SK-N-SH (cell line): ENCODE measurements at regions not wholly inside any gene's neighbourhood (a gene's known extent, or its start where the extent isn't known, plus 50 kb on each side); places are given as distances from the start of the nearest gene placed in this dataset.

Experiments
- CTCF ChIA-PET: fragments of 300-600, 350-600 bp; formaldehyde crosslinking; extraction: SDS; loops from one replicate; lab custom pipeline; 2021; lab: Yijun Ruan, JAX
- POLR2A ChIA-PET: fragments of 350-600 bp; sonication (Branson Sonifier 250); formaldehyde crosslinking; extraction: SDS; loops from one replicate; lab custom pipeline; 2020; ENCODE audit warnings: antibody characterized with exemption, inconsistent platforms; lab: Yijun Ruan, JAX
- DNase-seq: peaks from one replicate; pipeline ENCODE4 v3.0.0; 2012
- H2AFZ ChIP-seq: fragments of 200-600 bp; sonication (generic); 2 replicates; pipeline ENCODE4 v1.8.1; 2016; ENCODE audit warnings: antibody characterized with exemption, mild to moderate bottlenecking, low read depth
- H3F3A ChIP-seq: fragments of 200-600 bp; sonication (generic); replicated peaks from 2 replicates; pipeline ENCODE3; 2016; ENCODE audit warnings: antibody characterized with exemption, mild to moderate bottlenecking; ENCODE audit not compliant: insufficient read depth
- H3K27ac ChIP-seq, 2 experiments: fragments of 200-500 bp in 1 of 2; fragments of 200-600 bp in 1 of 2; sonication (Bioruptor generic) in 1 of 2; sonication (generic), shearing (Covaris generic) in 1 of 2; 2 replicates each; pipeline versions ENCODE4 v1.5.1 to v1.6.1; 2014 to 2016; ENCODE audit warnings: low read depth in 2 of 2, inconsistent platforms in 1 of 2, low read length in 1 of 2, mild to moderate bottlenecking in 1 of 2, mixed read lengths in 1 of 2
- H3K27me3 ChIP-seq: fragments of 200-600 bp; sonication (generic), shearing (Covaris generic); 2 replicates; pipeline ENCODE4 v1.6.1; 2016; ENCODE audit warnings: mixed run types; ENCODE audit not compliant: insufficient read depth
- H3K36me3 ChIP-seq, 2 experiments: fragments of 200-500 bp in 1 of 2; fragments of 200-600 bp in 1 of 2; sonication (Bioruptor generic) in 1 of 2; sonication (generic) in 1 of 2; replicated peaks in 1 of 2; 2 replicates each; pipeline versions ENCODE3 to v1.5.1; 2014 to 2016; ENCODE audit warnings: low read length in 1 of 2, mild to moderate bottlenecking in 1 of 2; ENCODE audit not compliant: insufficient read depth in 2 of 2, control insufficient read depth in 1 of 2
- H3K4me1 ChIP-seq, 2 experiments: fragments of 200-500 bp in 1 of 2; fragments of 200-600 bp in 1 of 2; sonication (Bioruptor generic) in 1 of 2; sonication (generic), shearing (Covaris generic) in 1 of 2; 2 replicates each; pipeline versions ENCODE4 v1.5.1 to v1.6.1; 2014 to 2016; ENCODE audit warnings: low read depth in 1 of 2, low read length in 1 of 2, mixed run types in 1 of 2; ENCODE audit not compliant: insufficient read depth in 2 of 2, control insufficient read depth in 1 of 2
- H3K4me2 ChIP-seq: fragments of 200-600 bp; sonication (generic), shearing (Covaris generic); 2 replicates; pipeline ENCODE4 v1.6.1; 2017; ENCODE audit warnings: mixed run types
- H3K4me3 ChIP-seq, 2 experiments: fragments of 200-500 bp in 1 of 2; fragments of 200-600 bp in 1 of 2; sonication (Bioruptor generic) in 1 of 2; sonication (generic), shearing (Covaris generic) in 1 of 2; 2 replicates each; pipeline versions ENCODE4 v1.5.1 to v1.8.1; 2014 to 2016; ENCODE audit warnings: low read depth in 2 of 2, inconsistent platforms in 1 of 2, low read length in 1 of 2, mild to moderate bottlenecking in 1 of 2, mixed read lengths in 1 of 2, moderate library complexity in 1 of 2
- H3K79me2 ChIP-seq: fragments of 200-600 bp; sonication (generic); 2 replicates; pipeline ENCODE4 v1.8.1; 2017; ENCODE audit warnings: mild to moderate bottlenecking; ENCODE audit not compliant: insufficient read depth
- H3K9ac ChIP-seq: fragments of 200-600 bp; sonication (generic); 2 replicates; pipeline ENCODE4 v1.6.1; 2017; ENCODE audit warnings: mixed run types
- H3K9me2 ChIP-seq: fragments of 200-600 bp; sonication (generic); 2 replicates; pipeline ENCODE4 v1.6.1; 2017; ENCODE audit warnings: mixed run types
- H3K9me3 ChIP-seq: fragments of 200-600 bp; sonication (generic); 2 replicates; pipeline ENCODE4 v1.6.1; 2017; ENCODE audit warnings: mixed run types, mild to moderate bottlenecking, moderate library complexity
- H4K20me1 ChIP-seq: fragments of 200-600 bp; sonication (generic); 2 replicates; pipeline ENCODE4 v1.6.1; 2017; ENCODE audit warnings: mild to moderate bottlenecking, mixed run types; ENCODE audit not compliant: insufficient read depth
- CHD2 ChIP-seq: fragments of 150-350 bp; IDR thresholded peaks from 2 replicates; pipeline ENCODE4 v1.6.1; 2018; ENCODE audit warnings: low read length; ENCODE audit not compliant: partially characterized antibody
- EZH2phosphoT487 ChIP-seq: fragments of 200-600 bp; sonication (generic); IDR thresholded peaks from 2 replicates; pipeline ENCODE4 v1.6.1; 2017; ENCODE audit warnings: low read depth, mixed run types, mild to moderate bottlenecking, antibody characterized with exemption, moderate library complexity, borderline replicate concordance
- FOXJ3 ChIP-seq: sonication (generic); formaldehyde crosslinking; IDR thresholded peaks from 2 replicates; pipeline ENCODE4 v1.5.1; 2020; ENCODE audit warnings: mild to moderate bottlenecking, missing genetic modification reagents
- JUND ChIP-seq: IDR thresholded peaks from 2 replicates; pipeline ENCODE4 v1.4.0; 2012
- MXI1 ChIP-seq: IDR thresholded peaks from 2 replicates; pipeline ENCODE4 v1.6.1; 2012; ENCODE audit warnings: mild to moderate bottlenecking, low read depth, low read length, improper control_type of control experiment
- POLR2AphosphoS5 ChIP-seq: IDR thresholded peaks from 2 replicates; pipeline ENCODE4 v1.6.1; 2012; ENCODE audit warnings: low read depth, low read length
- RAD21 ChIP-seq: IDR thresholded peaks from 2 replicates; pipeline ENCODE4 v1.6.1; 2012; ENCODE audit warnings: mild to moderate bottlenecking, low read length
- RCOR1 ChIP-seq: fragments of 150-350 bp; IDR thresholded peaks from 2 replicates; pipeline ENCODE4 v1.6.1; 2017; ENCODE audit warnings: antibody characterized with exemption, low read length
- RFX5 ChIP-seq: IDR thresholded peaks from 2 replicates; pipeline ENCODE4 v1.6.1; 2012; ENCODE audit warnings: mild to moderate bottlenecking, improper control_type of control experiment, low read length
- RXRA ChIP-seq: IDR thresholded peaks from 2 replicates; pipeline ENCODE4 v1.4.0; 2012; ENCODE audit warnings: low read depth, mild to moderate bottlenecking, borderline replicate concordance
- SMC3 ChIP-seq: IDR thresholded peaks from 2 replicates; pipeline ENCODE4 v1.6.1; 2012; ENCODE audit warnings: low read depth, low read length, improper control_type of control experiment
- TCF12 ChIP-seq: IDR thresholded peaks from 2 replicates; pipeline ENCODE4 v1.4.0; 2012
- TEAD4 ChIP-seq: IDR thresholded peaks from 2 replicates; pipeline ENCODE4 v1.4.0; 2012; ENCODE audit warnings: mild to moderate bottlenecking, borderline replicate concordance; ENCODE audit not compliant: insufficient read depth
- YY1 ChIP-seq: IDR thresholded peaks from 2 replicates; pipeline ENCODE4 v1.4.0; 2012; ENCODE audit warnings: low read depth, mild to moderate bottlenecking
- WGBS: methylation state at CpG from one replicate; pipeline ENCODE4 v1.1.6; 2017; ENCODE audit warnings: low lambda C conversion rate; 5-methylcytosine and 5-hydroxymethylcytosine counted together
- TF ChIP-seq, protein P1 (sequence below): fragments of 200-600 bp; sonication (generic); IDR thresholded peaks from 2 replicates; pipeline ENCODE4 v1.6.1; 2017; ENCODE audit warnings: antibody characterized with exemption, mild to moderate bottlenecking, moderate library complexity

DNA sequence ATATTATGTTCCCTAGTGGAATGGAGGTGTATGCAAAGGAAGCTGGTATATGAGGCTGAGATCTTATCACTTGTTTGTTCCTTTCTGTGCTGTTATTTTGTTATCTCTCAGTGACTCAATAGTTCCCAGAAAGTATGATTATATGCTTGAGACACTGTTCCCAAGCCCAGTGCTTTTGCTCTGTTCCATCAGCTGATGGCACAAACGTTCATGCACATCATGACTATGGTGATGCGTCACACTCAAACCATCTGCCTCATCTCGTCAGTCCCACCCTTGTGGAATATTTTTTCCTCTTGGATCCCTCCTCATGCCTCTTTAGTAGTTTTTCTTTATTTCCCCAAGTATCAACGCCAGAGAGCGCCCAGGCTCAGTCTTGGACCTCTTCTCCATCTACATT is 786.9 kb downstream of the AACS start:
- H3K4me1 ChIP-seq, result no peaks in the 10 kb centered on the region
- no peak overlapping the region for H3K9ac ChIP-seq
- DNase-seq, result no peak
- H3K4me3 ChIP-seq, result no peak overlapping the region
- H3K79me2 ChIP-seq, result no peaks in the 10 kb centered on the region
- POLR2A ChIA-PET, result no interaction called here
- no peak overlapping the region for H3K27ac ChIP-seq
- H3F3A ChIP-seq, result no peaks in the 10 kb centered on the region
- H4K20me1 ChIP-seq, result no peaks in the 10 kb centered on the region
- no peaks in the 10 kb centered on the region for H3K27me3 ChIP-seq
- CTCF ChIA-PET, result interaction anchor here (1.4 kb wide), 1 partner anchor 14 kb away, joined by 3 read pairs; no protein-coding TSS in a partner anchor
- no peak overlapping the region for H2AFZ ChIP-seq
- TF ChIP-seq TEAD4 (no peak), POLR2AphosphoS5 (no peak), RFX5 (no peak), CHD2 (no peak), SMC3 (no peak), YY1 (no peak), TCF12 (no peak), RCOR1 (no peak), JUND (no peak), RXRA (no peak), MXI1 (no peak), EZH2phosphoT487 (no peak), RAD21 (no peak)
- TF ChIP-seq, protein P1, sequence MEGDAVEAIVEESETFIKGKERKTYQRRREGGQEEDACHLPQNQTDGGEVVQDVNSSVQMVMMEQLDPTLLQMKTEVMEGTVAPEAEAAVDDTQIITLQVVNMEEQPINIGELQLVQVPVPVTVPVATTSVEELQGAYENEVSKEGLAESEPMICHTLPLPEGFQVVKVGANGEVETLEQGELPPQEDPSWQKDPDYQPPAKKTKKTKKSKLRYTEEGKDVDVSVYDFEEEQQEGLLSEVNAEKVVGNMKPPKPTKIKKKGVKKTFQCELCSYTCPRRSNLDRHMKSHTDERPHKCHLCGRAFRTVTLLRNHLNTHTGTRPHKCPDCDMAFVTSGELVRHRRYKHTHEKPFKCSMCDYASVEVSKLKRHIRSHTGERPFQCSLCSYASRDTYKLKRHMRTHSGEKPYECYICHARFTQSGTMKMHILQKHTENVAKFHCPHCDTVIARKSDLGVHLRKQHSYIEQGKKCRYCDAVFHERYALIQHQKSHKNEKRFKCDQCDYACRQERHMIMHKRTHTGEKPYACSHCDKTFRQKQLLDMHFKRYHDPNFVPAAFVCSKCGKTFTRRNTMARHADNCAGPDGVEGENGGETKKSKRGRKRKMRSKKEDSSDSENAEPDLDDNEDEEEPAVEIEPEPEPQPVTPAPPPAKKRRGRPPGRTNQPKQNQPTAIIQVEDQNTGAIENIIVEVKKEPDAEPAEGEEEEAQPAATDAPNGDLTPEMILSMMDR, result no peak
- no peaks in the 10 kb centered on the region; the same call in 1 of the 2 replicates for H3K9me3 ChIP-seq
- H3K9me2 ChIP-seq, result no peaks in the 10 kb centered on the region
- 16% methylated on average over 5 of the region's 5 CpGs for WGBS
- H3K36me3 ChIP-seq, result no peaks in the 10 kb centered on the region
- H3K4me2 ChIP-seq, result no peak overlapping the region

DNA sequence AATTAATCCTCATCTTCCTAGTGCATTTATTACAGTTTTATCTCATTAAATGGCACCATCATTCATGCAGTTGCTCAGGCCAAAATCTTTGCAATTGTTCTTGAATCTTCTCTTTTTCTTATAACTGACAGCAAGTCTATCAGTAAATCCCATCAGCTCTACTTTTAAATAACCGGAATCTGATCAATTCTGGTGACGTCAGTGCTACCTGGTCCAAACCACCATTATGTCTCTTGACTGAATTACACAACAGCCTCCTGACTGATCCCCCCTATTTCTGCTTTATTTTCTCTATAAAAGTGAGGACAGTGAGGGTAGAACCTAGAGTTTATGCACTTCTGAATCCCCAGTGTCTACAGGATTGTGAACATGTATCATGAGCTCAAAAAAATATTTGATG is 787.4 kb downstream of the AACS start:
- CTCF ChIA-PET, result interaction anchor here (1.4 kb wide), 1 partner anchor 14 kb away, joined by 3 read pairs; no protein-coding TSS in a partner anchor
- Histone ChIP-seq H3K4me3 (no peak overlapping the region), H2AFZ (no peak overlapping the region), H3K79me2 (no peaks in the 10 kb centered on the region), H3K9me3 (no peaks in the 10 kb centered on the region; the same call in 1 of the 2 replicates), H3F3A (no peaks in the 10 kb centered on the region), H3K4me2 (no peak overlapping the region), H3K9me2 (no peaks in the 10 kb centered on the region), H3K27ac (no peak overlapping the region), H3K36me3 (no peaks in the 10 kb centered on the region), H3K9ac (no peak overlapping the region), H3K27me3 (no peaks in the 10 kb centered on the region), H4K20me1 (no peaks in the 10 kb centered on the region), H3K4me1 (no peaks in the 10 kb centered on the region)
- 7% methylated on average over 2 of the region's 2 CpGs for WGBS
- TF ChIP-seq FOXJ3 (CRISPR knock-in tag), result no peak
- DNase-seq, result no peak
- POLR2A ChIA-PET, result no interaction called here
